Suprapubic skin (tissue), 3 donors: ENCODE measurements at regions not wholly inside any gene's neighbourhood (a gene's known extent, or its start where the extent isn't known, plus 50 kb on each side); places are given as distances from the start of the nearest gene placed in this dataset.

Experiments
- CTCF ChIP-seq, 2 donors: fragments of 200-600 bp in 1 of 2; fragments of 450-650 bp in 1 of 2; sonication (generic) in 1 of 2; IDR thresholded peaks; one replicate each; pipeline ENCODE4 v1.5.1; 2016 to 2019; ENCODE audit warnings: antibody characterized with exemption in 2 of 2, mild to moderate bottlenecking in 1 of 2, moderate library complexity in 1 of 2
- POLR2AphosphoS5 ChIP-seq, 3 donors: sonication (generic); formaldehyde crosslinking; IDR thresholded peaks; one replicate each; pipeline ENCODE4 v1.6.1; 2017; ENCODE audit warnings: antibody characterized with exemption in 3 of 3

- TF ChIP-seq CTCF (IDR thresholded peaks at IDR 0.05) (no peak), POLR2AphosphoS5 (IDR thresholded peaks at IDR 0.05) (no peak)
Measured at GRCh38 chr14:30193845-30194501, 266.3 kb upstream of the PRKD1 start.
